B cell (primary cell): ENCODE measurements at regions not wholly inside any gene's neighbourhood (a gene's known extent, or its start where the extent isn't known, plus 50 kb on each side); places are given as distances from the start of the nearest gene placed in this dataset.

Experiments used
- ATAC-seq: fragments of 200-7000 bp; cut with Tn5 transposase; one replicate; pipeline ENCODE4 v1.10.0; 2021; ENCODE audit warnings: low read depth, mild to moderate bottlenecking, moderate number of reproducible peaks, moderate library complexity
- CTCF ChIA-PET: fragments of 350-600 bp; sonication (Branson Sonifier 250); formaldehyde crosslinking; loops from one replicate; lab custom pipeline; 2021; ENCODE audit warnings: antibody characterized with exemption, inconsistent platforms; lab: Charles Lee
- POLR2A ChIA-PET: fragments of 350-600 bp; sonication (Branson Sonifier 250); formaldehyde crosslinking; loops from one replicate; lab custom pipeline; 2021; ENCODE audit warnings: antibody characterized with exemption; lab: Charles Lee
- DNase-seq: peaks from one replicate; pipeline ENCODE4 v3.0.0; 2013
- H2AFZ ChIP-seq: 2 replicates; pipeline ENCODE4 v1.6.1; 2012; ENCODE audit warnings: mild to moderate bottlenecking, low read depth, low read length; ENCODE audit not compliant: insufficient read depth, poor library complexity, severe bottlenecking
- H3K27ac ChIP-seq, 2 donors: 1 replicate in 1 of 2; 2 replicates in 1 of 2; pipeline ENCODE4 v1.5.1; 2012 to 2013; ENCODE audit warnings: low read length in 2 of 2, mild to moderate bottlenecking in 2 of 2, moderate library complexity in 1 of 2
- H3K27me3 ChIP-seq, 4 experiments: fragments of 200-600 bp in 1 of 4; sonication (generic) in 1 of 4; replicated peaks in 1 of 4; 1 replicate in 2 of 4; 2 replicates in 2 of 4; pipeline versions ENCODE4 v1.6.1 to v1.7.0; 2013 to 2016; ENCODE audit warnings: low read length in 3 of 4, mild to moderate bottlenecking in 2 of 4, mixed read lengths in 1 of 4, moderate library complexity in 1 of 4; ENCODE audit not compliant: insufficient read depth in 4 of 4, control insufficient read depth in 3 of 4; ENCODE audit errors: control extremely low read depth in 1 of 4
- H3K36me3 ChIP-seq, 2 experiments: replicated peaks in 1 of 2; 1 replicate in 1 of 2; 2 replicates in 1 of 2; pipeline versions ENCODE4 v1.6.1 to v1.7.1; 2013; ENCODE audit warnings: low read length in 1 of 2; ENCODE audit not compliant: insufficient read depth in 2 of 2, control insufficient read depth in 1 of 2; ENCODE audit errors: control extremely low read depth in 1 of 2, extremely low read depth in 1 of 2
- H3K4me1 ChIP-seq, 2 donors: fragments of 200-600 bp in 1 of 2; sonication (generic) in 1 of 2; 1 replicate in 1 of 2; 2 replicates in 1 of 2; pipeline versions ENCODE4 v1.5.1 to v1.6.1; 2013 to 2017; ENCODE audit warnings: low read length in 2 of 2; ENCODE audit not compliant: control insufficient read depth in 2 of 2, insufficient read depth in 2 of 2
- H3K4me2 ChIP-seq: replicated peaks from 2 replicates; pipeline ENCODE3; 2012; ENCODE audit warnings: mild to moderate bottlenecking, low read depth, low read length; ENCODE audit not compliant: poor library complexity, severe bottlenecking
- H3K4me3 ChIP-seq, 5 experiments: fragments of 200-600 bp in 1 of 5; sonication (generic) in 1 of 5; 1 replicate in 3 of 5; 2 replicates in 2 of 5; pipeline versions ENCODE4 v1.5.1 to v1.7.0; 2011 to 2016; ENCODE audit warnings: low read length in 4 of 5, mild to moderate bottlenecking in 4 of 5, low read depth in 2 of 5, control low read depth in 1 of 5, moderate library complexity in 1 of 5; ENCODE audit not compliant: insufficient read depth in 1 of 5; ENCODE audit errors: control extremely low read depth in 1 of 5, extremely low read depth in 1 of 5
- H3K79me2 ChIP-seq: fragments of 200-600 bp; sonication (generic); one replicate; pipeline ENCODE4 v1.6.0; 2016; ENCODE audit warnings: low read length; ENCODE audit not compliant: control insufficient read depth, insufficient read depth
- H3K9ac ChIP-seq: fragments of 200-600 bp; sonication (generic); 2 replicates; pipeline ENCODE4 v1.6.1; 2017; ENCODE audit warnings: mild to moderate bottlenecking, low read length, moderate library complexity
- H3K9me3 ChIP-seq, 3 donors: one replicate each; pipeline versions ENCODE4 v1.6.1 to v1.7.1; 2013; ENCODE audit warnings: low read length in 2 of 3; ENCODE audit not compliant: control insufficient read depth in 2 of 3, insufficient read depth in 1 of 3; ENCODE audit errors: control extremely low read depth in 1 of 3
- H4K20me1 ChIP-seq: 2 replicates; pipeline ENCODE4 v1.6.0; 2012; ENCODE audit warnings: mild to moderate bottlenecking, low read length; ENCODE audit not compliant: insufficient read depth, control insufficient read depth, poor library complexity, severe bottlenecking
- H3K27ac Mint-ChIP-seq: one replicate; pipeline ENCODE4 v1.8.0; 2021; ENCODE audit warnings: mixed read lengths
- H3K27me3 Mint-ChIP-seq: one replicate; pipeline ENCODE4 v1.8.0; 2021; ENCODE audit warnings: mixed read lengths
- H3K4me1 Mint-ChIP-seq: one replicate; pipeline ENCODE4 v1.8.0; 2021; ENCODE audit warnings: mixed read lengths
- H3K4me3 Mint-ChIP-seq: one replicate; pipeline ENCODE4 v1.8.0; 2021; ENCODE audit warnings: mixed read lengths
- H3K9me3 Mint-ChIP-seq: one replicate; pipeline ENCODE4 v1.8.0; 2022; ENCODE audit warnings: mixed read lengths; ENCODE audit not compliant: insufficient read depth
- CTCF ChIP-seq: fragments of 200-600 bp; IDR thresholded peaks from one replicate; pipeline ENCODE4 v1.8.0; 2022; ENCODE audit warnings: antibody characterized with exemption, mild to moderate bottlenecking
- EZH2 ChIP-seq: IDR thresholded peaks from 2 replicates; pipeline ENCODE4 v1.6.1; 2012; ENCODE audit warnings: borderline replicate concordance, low read depth, mild to moderate bottlenecking, moderate library complexity, low read length; ENCODE audit not compliant: insufficient read depth, poor library complexity, severe bottlenecking
- WGBS: methylation state at CpG from one replicate; pipeline ENCODE4 v1.1.5; 2013; ENCODE audit warnings: missing lambda C conversion rate; ENCODE audit not compliant: insufficient coverage; 5-methylcytosine and 5-hydroxymethylcytosine counted together
- intact Hi-C: fragments of 100-400 bp; cut with micrococcal nuclease; formaldehyde crosslinking; loops from one replicate; pipeline ENCODE4 v1.10.0; 2022

- no peaks in the 10 kb centered on the region for H3K9me3 Mint-ChIP-seq
- Histone ChIP-seq H4K20me1 (no peaks in the 10 kb centered on the region), H3K27ac (no peak overlapping the region), H2AFZ (no peak overlapping the region), H3K79me2 (no peaks in the 10 kb centered on the region), H3K9ac (no peak overlapping the region), H3K9me3 (peaks cover 0 to 3% (median 0%) of the 10 kb centered on the region in 3 donors), H3K4me3 (no peak overlapping the region), H3K36me3 (no peaks in the 10 kb centered on the region), H3K27me3 (no peaks in the 10 kb centered on the region), H3K4me2 (no peak overlapping the region), H3K4me1 (no peaks in the 10 kb centered on the region)
- intact Hi-C loops, result no loop called here
- no peaks in the 10 kb centered on the region for H3K27me3 Mint-ChIP-seq
- H3K4me1 Mint-ChIP-seq, result no peaks in the 10 kb centered on the region
- no CpG with 5 or more reads among the region's 7 CpGs for WGBS
- no peak overlapping the region for H3K27ac Mint-ChIP-seq
- H3K4me3 Mint-ChIP-seq, result no peak overlapping the region
- ATAC-seq (no peak), DNase-seq (no peak)
- ChIA-PET CTCF (no interaction called here), POLR2A (no interaction called here)
- TF ChIP-seq CTCF (no peak), EZH2 (no peak)
Measured at GRCh38 chr3:80408030-80408721, 640.4 kb upstream of the ROBO1 start.

- H2AFZ ChIP-seq, result no peak overlapping the region
- ChIA-PET CTCF (no interaction called here), POLR2A (no interaction called here)
- H3K27me3 ChIP-seq, result no peaks in the 10 kb centered on the region
- TF ChIP-seq CTCF (no peak), EZH2 (no peak)
- H3K36me3 ChIP-seq, result no peaks in the 10 kb centered on the region
- WGBS, result 95% methylated on average over 5 of the region's 5 CpGs
- peaks cover 0 to 8% (median 0%) of the 10 kb centered on the region in 3 donors for H3K9me3 ChIP-seq
- H3K4me1 ChIP-seq, result no peaks in the 10 kb centered on the region
- no peaks in the 10 kb centered on the region for H3K79me2 ChIP-seq
- no peak overlapping the region for H3K27ac ChIP-seq
- no peak for ATAC-seq
- H3K9ac ChIP-seq, result no peak overlapping the region
- DNase-seq, result no peak
- no peaks in the 10 kb centered on the region for H3K27me3 Mint-ChIP-seq
- peaks cover 1% of the 10 kb centered on the region for H3K9me3 Mint-ChIP-seq
- H3K4me2 ChIP-seq, result no peak overlapping the region
- H4K20me1 ChIP-seq, result no peaks in the 10 kb centered on the region
- H3K4me1 Mint-ChIP-seq, result no peaks in the 10 kb centered on the region
- no peak overlapping the region for H3K4me3 ChIP-seq
- no peak overlapping the region for H3K4me3 Mint-ChIP-seq
- H3K27ac Mint-ChIP-seq, result no peak overlapping the region
- intact Hi-C loops, result no loop called here
Measured at GRCh38 chr3:80405618-80406017, 637.8 kb upstream of the ROBO1 start.
